IMR-90 (cell line): ENCODE measurements at regions not wholly inside any gene's neighbourhood (a gene's known extent, or its start where the extent isn't known, plus 50 kb on each side); places are given as distances from the start of the nearest gene placed in this dataset.

Source experiments
- ATAC-seq: fragments of 200-7000 bp; cut with Tn5 transposase; 2 replicates; pipeline ENCODE4 v1.9.1; 2020; ENCODE audit warnings: low read depth, mild to moderate bottlenecking, moderate library complexity
- BruUV-seq: library from RNA; stranded (reverse); fragments of 400-500 nt; replicated peaks from 2 replicates; lab custom pipeline; 2021; lab: Mats Ljungman, UMichigan
- CTCF ChIA-PET: fragments of 300-600 bp; formaldehyde crosslinking; extraction: SDS; loops from one replicate; lab custom pipeline; 2021; ENCODE audit warnings: antibody characterized with exemption; lab: Yijun Ruan, JAX
- POLR2A ChIA-PET: fragments of 300-600 bp; sonication (Branson Sonifier 250); formaldehyde crosslinking; loops from one replicate; lab custom pipeline; 2022; ENCODE audit warnings: antibody characterized with exemption; ENCODE audit not compliant: unreplicated experiment; lab: Charles Lee
- DNase-seq: peaks from one replicate; pipeline ENCODE4 v3.0.0; 2013
- H2AFZ ChIP-seq: replicated peaks from 2 replicates; pipeline ENCODE3; 2013; ENCODE audit warnings: low read length, mild to moderate bottlenecking; ENCODE audit not compliant: poor library complexity
- H2AK5ac ChIP-seq: 2 replicates; pipeline ENCODE4 v1.6.1; 2013; ENCODE audit warnings: low read depth, low read length, inconsistent platforms
- H2AK9ac ChIP-seq: replicated peaks from 2 replicates; pipeline ENCODE3; 2013; ENCODE audit warnings: mild to moderate bottlenecking, low read depth, low read length, moderate library complexity; ENCODE audit not compliant: poor library complexity
- H2BK120ac ChIP-seq: 2 replicates; pipeline ENCODE4 v1.6.1; 2013; ENCODE audit warnings: low read depth, low read length, inconsistent platforms
- H2BK15ac ChIP-seq: 3 replicates; pipeline ENCODE4 v1.6.1; 2013; ENCODE audit warnings: low read depth, low read length, inconsistent platforms
- H2BK20ac ChIP-seq: 2 replicates; pipeline ENCODE4 v1.6.1; 2013; ENCODE audit warnings: low read depth, mild to moderate bottlenecking, inconsistent platforms, low read length, moderate library complexity
- H2BK5ac ChIP-seq: 2 replicates; pipeline ENCODE4 v1.6.1; 2013; ENCODE audit warnings: mild to moderate bottlenecking, low read depth, low read length, inconsistent platforms; ENCODE audit not compliant: poor library complexity, severe bottlenecking
- H3K14ac ChIP-seq: replicated peaks from 2 replicates; pipeline ENCODE4 v1.6.1; 2013; ENCODE audit warnings: low read depth, low read length, inconsistent platforms
- H3K18ac ChIP-seq: 2 replicates; pipeline ENCODE4 v1.6.1; 2013; ENCODE audit warnings: low read depth, low read length, control low read depth
- H3K23ac ChIP-seq: 2 replicates; pipeline ENCODE4 v1.6.1; 2013; ENCODE audit warnings: low read depth, low read length, inconsistent platforms
- H3K27ac ChIP-seq: 2 replicates; pipeline ENCODE4 v1.5.1; 2013; ENCODE audit warnings: mild to moderate bottlenecking, control low read depth, low read length; ENCODE audit not compliant: insufficient read depth
- H3K27me3 ChIP-seq: 2 replicates; pipeline ENCODE4 v1.6.1; 2013; ENCODE audit warnings: low read length; ENCODE audit not compliant: control insufficient read depth, insufficient read depth
- H3K36me3 ChIP-seq: 2 replicates; pipeline ENCODE4 v1.6.1; 2013; ENCODE audit warnings: low read length, mixed read lengths; ENCODE audit not compliant: control insufficient read depth, insufficient read depth
- H3K4ac ChIP-seq: 2 replicates; pipeline ENCODE4 v1.6.1; 2013; ENCODE audit warnings: low read depth, low read length, inconsistent platforms
- H3K4me1 ChIP-seq: 2 replicates; pipeline ENCODE4 v1.6.1; 2013; ENCODE audit warnings: low read length, mixed read lengths; ENCODE audit not compliant: control insufficient read depth, insufficient read depth
- H3K4me2 ChIP-seq: 2 replicates; pipeline ENCODE4 v1.6.1; 2013; ENCODE audit warnings: low read depth, mild to moderate bottlenecking, control low read depth, low read length, moderate library complexity
- H3K4me3 ChIP-seq: 2 replicates; pipeline ENCODE4 v1.5.1; 2013; ENCODE audit warnings: low read depth, mild to moderate bottlenecking, control low read depth, low read length, moderate library complexity; ENCODE audit not compliant: insufficient read depth
- H3K56ac ChIP-seq: 2 replicates; pipeline ENCODE4 v1.6.1; 2013; ENCODE audit warnings: low read length, inconsistent platforms; ENCODE audit not compliant: insufficient read depth; ENCODE audit errors: extremely low read depth
- H3K79me1 ChIP-seq, 2 experiments: 2 replicates each; pipeline ENCODE4 v1.6.1; 2013; ENCODE audit warnings: low read length in 2 of 2, inconsistent platforms in 1 of 2, low read depth in 1 of 2
- H3K9ac ChIP-seq: 2 replicates; pipeline ENCODE4 v1.6.1; 2013; ENCODE audit warnings: low read depth, low read length, control low read depth
- H3K9me1 ChIP-seq: 2 replicates; pipeline ENCODE4 v1.6.1; 2013; ENCODE audit warnings: low read length, inconsistent platforms; ENCODE audit not compliant: insufficient read depth
- H3K9me3 ChIP-seq: 2 replicates; pipeline ENCODE4 v1.6.1; 2013; ENCODE audit warnings: low read length; ENCODE audit not compliant: control insufficient read depth, insufficient read depth
- H4K20me1 ChIP-seq: 2 replicates; pipeline ENCODE4 v1.6.1; 2013; ENCODE audit warnings: low read length, inconsistent platforms; ENCODE audit not compliant: insufficient read depth
- H4K5ac ChIP-seq: 2 replicates; pipeline ENCODE4 v1.6.1; 2013; ENCODE audit warnings: mild to moderate bottlenecking, low read depth, low read length, control low read depth
- H4K8ac ChIP-seq, 2 experiments: 2 replicates each; pipeline ENCODE4 v1.6.1; 2013; ENCODE audit warnings: low read depth in 2 of 2, low read length in 2 of 2, control low read depth in 1 of 2, inconsistent platforms in 1 of 2
- H4K91ac ChIP-seq: 2 replicates; pipeline ENCODE4 v1.6.1; 2013; ENCODE audit warnings: low read depth, low read length, inconsistent platforms; ENCODE audit not compliant: insufficient read depth
- BHLHE40 ChIP-seq: fragments of 150-350 bp; IDR thresholded peaks from 2 replicates; pipeline ENCODE4 v1.6.1; 2016; ENCODE audit warnings: mild to moderate bottlenecking, low read depth, low read length
- CEBPB ChIP-seq: IDR thresholded peaks from 2 replicates; pipeline ENCODE4 v1.6.1; 2012; ENCODE audit warnings: low read depth, low read length, improper control_type of control experiment
- CHD1 ChIP-seq: IDR thresholded peaks from 2 replicates; pipeline ENCODE4 v1.6.1; 2012; ENCODE audit warnings: low read depth, low read length, improper control_type of control experiment
- CTCF ChIP-seq: conservative IDR thresholded peaks from 2 replicates; pipeline ENCODE4 v1.5.1; 2012; ENCODE audit warnings: mild to moderate bottlenecking, low read depth, low read length, improper control_type of control experiment
- ELK1 ChIP-seq: fragments of 150-350 bp; IDR thresholded peaks from 2 replicates; pipeline ENCODE4 v1.6.1; 2016; ENCODE audit warnings: low read depth, mild to moderate bottlenecking, low read length, moderate library complexity, borderline replicate concordance
- FOS ChIP-seq: fragments of 150-350 bp; IDR thresholded peaks from 2 replicates; pipeline ENCODE4 v1.6.1; 2016; ENCODE audit warnings: low read depth, low read length
- MAFK ChIP-seq: IDR thresholded peaks from 2 replicates; pipeline ENCODE4 v1.6.1; 2012; ENCODE audit warnings: low read depth, low read length, improper control_type of control experiment
- MAZ ChIP-seq: IDR thresholded peaks from 2 replicates; pipeline ENCODE4 v1.6.1; 2012; ENCODE audit warnings: low read depth, mild to moderate bottlenecking, low read length, improper control_type of control experiment, moderate library complexity, borderline replicate concordance
- MXI1 ChIP-seq: IDR thresholded peaks from 2 replicates; pipeline ENCODE4 v1.6.1; 2012; ENCODE audit warnings: low read depth, mild to moderate bottlenecking, low read length, moderate library complexity, borderline replicate concordance
- NFE2L2 ChIP-seq: fragments of 150-350 bp; IDR thresholded peaks from 2 replicates; pipeline ENCODE4 v1.6.1; 2016; ENCODE audit warnings: low read depth, mild to moderate bottlenecking, low read length
- POLR2A ChIP-seq: IDR thresholded peaks from 2 replicates; pipeline ENCODE4 v1.6.1; 2012; ENCODE audit warnings: mild to moderate bottlenecking, low read depth, low read length
- RAD21 ChIP-seq: IDR thresholded peaks from 2 replicates; pipeline ENCODE4 v1.6.1; 2012; ENCODE audit warnings: low read length, improper control_type of control experiment
- RCOR1 ChIP-seq: IDR thresholded peaks from 2 replicates; pipeline ENCODE4 v1.6.1; 2012; ENCODE audit warnings: mild to moderate bottlenecking, low read length, improper control_type of control experiment; ENCODE audit not compliant: insufficient replicate concordance
- RFX5 ChIP-seq: IDR thresholded peaks from 2 replicates; pipeline ENCODE4 v1.8.0; 2012; ENCODE audit warnings: low read depth, mild to moderate bottlenecking, low read length, moderate library complexity
- SMC3 ChIP-seq: fragments of 150-350 bp; IDR thresholded peaks from 2 replicates; pipeline ENCODE4 v1.6.1; 2016; ENCODE audit warnings: low read depth, mild to moderate bottlenecking, antibody characterized with exemption, low read length, moderate library complexity
- WGBS, 2 experiments: methylation state at CpG; one replicate each; pipeline versions ENCODE4 v1.1.5 to v1.1.7; 2013; ENCODE audit warnings: missing lambda C conversion rate in 2 of 2; ENCODE audit not compliant: insufficient read length in 1 of 2; ENCODE audit errors: extremely low coverage in 2 of 2; 5-methylcytosine and 5-hydroxymethylcytosine counted together
- dilution Hi-C: fragments of 300-500 bp; cut with HindIII; formaldehyde crosslinking; loops from one replicate; pipeline ENCODE4 v1.14.3; 2018; ENCODE audit warnings: low sequenced_read_pairs; ENCODE audit not compliant: unreplicated experiment
- in situ Hi-C: fragments of 300-500 bp; cut with MboI; formaldehyde crosslinking; loops from 3 replicates; pipeline ENCODE4 v1.14.3; 2019; ENCODE audit warnings: low sequenced_read_pairs, inconsistent platforms, mixed read lengths
- intact Hi-C: fragments of 100-400 bp; cut with micrococcal nuclease; formaldehyde crosslinking; loops from 2 replicates; pipeline ENCODE4 v1.10.0; 2022

GRCh38 chr2:238651306-238652052, 196.4 kb upstream of the TWIST2 start:
- no peak overlapping the region for H2BK20ac ChIP-seq
- no peak overlapping the region for H2BK120ac ChIP-seq
- no peak overlapping the region for H3K18ac ChIP-seq
- ChIA-PET POLR2A (no interaction called here), CTCF (no interaction called here)
- H2AK5ac ChIP-seq: no peak overlapping the region
- H4K20me1 ChIP-seq: no peaks in the 10 kb centered on the region
- no peak overlapping the region for H3K27ac ChIP-seq
- no peaks in the 10 kb centered on the region; the same call in 1 of the 2 replicates for H3K4me1 ChIP-seq
- H2BK5ac ChIP-seq: no peak overlapping the region
- ATAC-seq: no peak
- H3K79me1 ChIP-seq: no peaks in the 10 kb centered on the region
- H3K56ac ChIP-seq: no peak overlapping the region
- no peak overlapping the region for H4K5ac ChIP-seq
- no peak overlapping the region for H3K9ac ChIP-seq
- no peak overlapping the region for H4K91ac ChIP-seq
- no TSS peak for BruUV-seq
- 100% methylated on average over 1 of the region's 5 CpGs; no CpG with 5 or more reads in 1 of the 2 experiments for WGBS, 2 experiments
- no peak overlapping the region for H4K8ac ChIP-seq
- H3K4ac ChIP-seq: no peak overlapping the region
- H3K23ac ChIP-seq: no peak overlapping the region
- no peak overlapping the region for H3K4me3 ChIP-seq
- dilution Hi-C loops (no loop called here), intact Hi-C loops (no loop called here), in situ Hi-C loops (no loop called here)
- H3K14ac ChIP-seq: no peak overlapping the region
- H3K9me1 ChIP-seq: no peaks in the 10 kb centered on the region
- no peak overlapping the region for H2BK15ac ChIP-seq
- H3K9me3 ChIP-seq: no peaks in the 10 kb centered on the region; the same call in 1 of the 2 replicates
- no peak for DNase-seq
- H2AK9ac ChIP-seq: no peak overlapping the region
- peaks cover 2% of the 10 kb centered on the region for H3K27me3 ChIP-seq
- H2AFZ ChIP-seq: no peak overlapping the region
- no peak for TF ChIP-seq ELK1
- TF ChIP-seq CHD1: no peak
- no peak for TF ChIP-seq MAZ
- TF ChIP-seq RFX5: no peak
- no peak for TF ChIP-seq MXI1
- no peak for TF ChIP-seq NFE2L2
- no peak for TF ChIP-seq SMC3
- TF ChIP-seq RAD21: no peak
- no peak for TF ChIP-seq CTCF
- no peak for TF ChIP-seq CEBPB
- no peak for TF ChIP-seq POLR2A
- TF ChIP-seq MAFK: no peak
- TF ChIP-seq BHLHE40: no peak
- no peak for TF ChIP-seq FOS
- TF ChIP-seq RCOR1: no peak
- H3K4me2 ChIP-seq: no peak overlapping the region
- H3K36me3 ChIP-seq: no peaks in the 10 kb centered on the region
